WTC11 (cell line): ENCODE measurements at regions not wholly inside any gene's neighbourhood (a gene's known extent, or its start where the extent isn't known, plus 50 kb on each side); places are given as distances from the start of the nearest gene placed in this dataset.

Experiments used
- ATAC-seq: fragments of 200-7000 bp; cut with Tn5 transposase; 2 replicates; pipeline ENCODE4 v1.10.0; 2021; ENCODE audit warnings: mild to moderate bottlenecking, moderate library complexity
- CTCF ChIA-PET: fragments of 300-600 bp; sonication (Branson Sonifier 250); formaldehyde crosslinking; loops from one replicate; lab custom pipeline; 2021; ENCODE audit warnings: antibody characterized with exemption; lab: Charles Lee
- POLR2A ChIA-PET: fragments of 350-600 bp; sonication (Branson Sonifier 250); formaldehyde crosslinking; loops from one replicate; lab custom pipeline; 2021; ENCODE audit warnings: antibody characterized with exemption; lab: Charles Lee
- DNase-seq: peaks from one replicate; pipeline ENCODE4 v3.0.0; 2021; ENCODE audit warnings: low spot score
- H3K27ac Mint-ChIP-seq: 2 replicates; pipeline ENCODE4 v1.8.0; 2021; ENCODE audit warnings: mixed read lengths
- H3K27me3 Mint-ChIP-seq: 2 replicates; pipeline ENCODE4 v1.8.0; 2021; ENCODE audit warnings: low read depth, mild to moderate bottlenecking, moderate library complexity, mixed read lengths
- H3K36me3 Mint-ChIP-seq: 2 replicates; pipeline ENCODE4 v1.8.0; 2021; ENCODE audit warnings: mixed read lengths
- H3K4me1 Mint-ChIP-seq: 2 replicates; pipeline ENCODE4 v1.8.0; 2022; ENCODE audit warnings: mixed read lengths
- H3K4me3 Mint-ChIP-seq: 2 replicates; pipeline ENCODE4 v1.8.0; 2021; ENCODE audit warnings: mild to moderate bottlenecking, moderate library complexity, mixed read lengths
- H3K9me3 Mint-ChIP-seq: 2 replicates; pipeline ENCODE4 v1.8.0; 2021; ENCODE audit warnings: mixed read lengths
- ATF1 ChIP-seq: sonication (generic); formaldehyde crosslinking; IDR thresholded peaks from 2 replicates; pipeline ENCODE4 v1.8.1; 2023; ENCODE audit warnings: mild to moderate bottlenecking, moderate library complexity, missing genetic modification reagents
- ETV6 ChIP-seq: sonication (generic); formaldehyde crosslinking; IDR thresholded peaks from 2 replicates; pipeline ENCODE4 v1.8.1; 2022; ENCODE audit warnings: mild to moderate bottlenecking, missing genetic modification reagents
- FOXJ3 ChIP-seq: sonication (generic); formaldehyde crosslinking; IDR thresholded peaks from 2 replicates; pipeline ENCODE4 v1.9.0; 2021; ENCODE audit warnings: missing genetic modification reagents, mild to moderate bottlenecking, borderline replicate concordance
- FOXK1 ChIP-seq: sonication (generic); formaldehyde crosslinking; IDR thresholded peaks from 2 replicates; pipeline ENCODE4 v1.8.0; 2022; ENCODE audit warnings: mild to moderate bottlenecking, moderate library complexity, missing genetic modification reagents
- NFATC4 ChIP-seq: fragments of 250-450 bp; sonication (Bioruptor Pico); IDR thresholded peaks from 2 replicates; pipeline ENCODE4 v1.9.0; 2021; ENCODE audit warnings: mild to moderate bottlenecking
- NR2C2 ChIP-seq: sonication (generic); formaldehyde crosslinking; IDR thresholded peaks from 2 replicates; pipeline ENCODE4 v1.8.0; 2022; ENCODE audit warnings: mild to moderate bottlenecking, missing genetic modification reagents
- NR3C1 ChIP-seq: sonication (generic); formaldehyde crosslinking; conservative IDR thresholded peaks from 2 replicates; pipeline ENCODE4 v1.8.1; 2023; ENCODE audit warnings: low read depth, mild to moderate bottlenecking, missing genetic modification reagents
- PRRX2 ChIP-seq: fragments of 250-450 bp; sonication (Bioruptor Pico); IDR thresholded peaks from 2 replicates; pipeline ENCODE4 v1.8.0; 2021; ENCODE audit warnings: mild to moderate bottlenecking
- SMAD3 ChIP-seq: sonication (generic); formaldehyde crosslinking; IDR thresholded peaks from 2 replicates; pipeline ENCODE4 v1.8.0; 2022; ENCODE audit warnings: missing genetic modification reagents, mild to moderate bottlenecking, borderline replicate concordance
- SOX15 ChIP-seq: fragments of 250-450 bp; sonication (Bioruptor Pico); IDR thresholded peaks from 2 replicates; pipeline ENCODE4 v1.9.0; 2021; ENCODE audit warnings: mild to moderate bottlenecking
- TEAD1 ChIP-seq: sonication (generic); formaldehyde crosslinking; IDR thresholded peaks from 2 replicates; pipeline ENCODE4 v1.8.0; 2022; ENCODE audit warnings: mild to moderate bottlenecking, missing genetic modification reagents
- ZNF138 ChIP-seq: sonication (generic); formaldehyde crosslinking; conservative IDR thresholded peaks from 2 replicates; pipeline ENCODE4 v1.8.1; 2022; ENCODE audit warnings: mild to moderate bottlenecking, moderate library complexity, missing genetic modification reagents
- ZNF219 ChIP-seq: sonication (generic); formaldehyde crosslinking; IDR thresholded peaks from 2 replicates; pipeline ENCODE4 v1.8.0; 2023; ENCODE audit warnings: missing genetic modification reagents, mild to moderate bottlenecking, borderline replicate concordance
- ZNF232 ChIP-seq: sonication (generic); formaldehyde crosslinking; IDR thresholded peaks from 2 replicates; pipeline ENCODE4 v1.8.0; 2022; ENCODE audit warnings: mild to moderate bottlenecking, missing genetic modification reagents
- ZNF263 ChIP-seq: sonication (generic); formaldehyde crosslinking; IDR thresholded peaks from 2 replicates; pipeline ENCODE4 v1.8.1; 2022; ENCODE audit warnings: low read depth, mild to moderate bottlenecking, moderate library complexity, missing genetic modification reagents
- ZNF416 ChIP-seq: fragments of 250-450 bp; sonication (Bioruptor Pico); IDR thresholded peaks from 2 replicates; pipeline ENCODE4 v1.9.0; 2021; ENCODE audit warnings: mild to moderate bottlenecking, inconsistent platforms
- ZNF423 ChIP-seq: fragments of 250-450 bp; sonication (Bioruptor Pico); IDR thresholded peaks from 2 replicates; pipeline ENCODE4 v2.1.2; 2022; ENCODE audit warnings: mild to moderate bottlenecking, moderate library complexity
- TF ChIP-seq, protein P1 (sequence below): fragments of 250-450 bp; sonication (Bioruptor Pico); IDR thresholded peaks from 2 replicates; pipeline ENCODE4 v1.9.0; 2021; ENCODE audit warnings: mild to moderate bottlenecking, borderline replicate concordance
- TF ChIP-seq, protein P2 (sequence below): sonication (generic); formaldehyde crosslinking; IDR thresholded peaks from 2 replicates; pipeline ENCODE4 v1.8.0; 2023; ENCODE audit warnings: mild to moderate bottlenecking, missing genetic modification reagents
- TF ChIP-seq, protein P3 (sequence below): sonication (generic); formaldehyde crosslinking; IDR thresholded peaks from 2 replicates; pipeline ENCODE4 v1.8.0; 2022; ENCODE audit warnings: mild to moderate bottlenecking, missing genetic modification reagents

DNA sequence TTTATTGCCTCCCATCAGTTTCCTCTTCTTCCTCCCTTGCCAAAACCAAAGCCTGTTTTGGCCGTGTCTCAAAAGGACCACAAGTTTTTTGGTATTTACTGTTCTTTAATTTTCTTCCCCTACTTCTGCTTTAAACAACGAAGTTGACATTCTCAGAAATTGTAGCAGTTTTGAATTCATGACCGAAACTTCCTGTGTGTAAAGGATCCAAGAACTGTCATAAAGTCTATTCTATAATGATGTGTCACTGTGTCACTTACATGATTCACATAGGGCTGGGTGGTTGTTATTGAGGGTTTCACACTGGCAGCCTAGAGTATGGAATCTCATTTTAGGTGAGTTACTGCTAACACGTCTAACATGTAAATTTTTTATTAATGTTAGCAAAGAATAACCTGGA is 741.0 kb upstream of the KLHL1 start:
- Mint-ChIP-seq H3K36me3 (no peaks in the 10 kb centered on the region), H3K4me3 (no peak overlapping the region), H3K27ac (no peak overlapping the region), H3K27me3 (no peaks in the 10 kb centered on the region), H3K9me3 (peaks cover 11% of the 10 kb centered on the region), H3K4me1 (no peaks in the 10 kb centered on the region)
- ChIA-PET POLR2A (no interaction called here), CTCF (no interaction called here)
- ATAC-seq (no peak), DNase-seq (no peak)
- TF ChIP-seq ATF1 (CRISPR knock-in tag) (no peak), ZNF232 (no peak), NFATC4 (CRISPR knock-in tag) (no peak), TEAD1 (CRISPR knock-in tag) (no peak), ZNF416 (CRISPR knock-in tag) (no peak)

DNA sequence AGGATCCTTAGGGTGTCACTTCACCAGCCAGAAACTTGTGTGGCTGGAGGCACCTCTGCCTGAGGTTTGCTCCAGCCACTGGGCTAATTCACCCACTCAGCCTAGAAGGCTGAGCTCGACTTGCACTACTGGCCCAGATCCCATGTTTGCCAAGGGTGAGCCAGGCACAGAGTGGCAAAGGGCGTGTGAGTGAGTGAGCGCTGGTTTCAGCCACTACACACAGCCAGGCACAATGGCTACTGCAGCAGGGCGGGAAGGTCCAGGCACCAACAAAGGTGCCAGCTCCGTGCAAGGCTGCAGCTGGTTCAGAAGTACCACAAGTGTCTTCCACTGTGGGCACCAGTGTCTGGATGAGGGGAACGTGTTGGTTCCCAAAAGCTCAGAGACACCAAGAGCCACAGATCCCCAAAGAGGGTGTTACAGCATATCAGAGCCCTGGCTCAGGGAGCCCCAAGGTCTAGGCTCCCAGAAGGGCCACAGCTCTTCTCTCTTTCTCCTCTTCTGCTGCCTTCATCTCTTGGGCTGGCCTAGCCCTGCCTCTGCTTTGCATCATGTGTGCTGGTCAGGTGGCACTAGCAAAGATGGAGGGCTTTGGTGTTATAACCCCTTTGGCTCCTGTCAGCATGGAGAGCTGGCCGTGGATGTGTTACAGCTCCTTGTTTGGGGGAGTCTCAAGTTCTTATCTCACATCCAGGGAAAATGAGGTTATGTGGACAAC is 736.3 kb upstream of the KLHL1 start:
- DNase-seq (no peak), ATAC-seq (no peak)
- ChIA-PET CTCF (no interaction called here), POLR2A (interaction anchor here (0.6 kb wide), 1 partner anchor 258 kb away, joined by 3 read pairs; no protein-coding TSS in a partner anchor)
- Mint-ChIP-seq H3K9me3 (peaks cover 11% of the 10 kb centered on the region), H3K4me1 (peaks cover 22% of the 10 kb centered on the region), H3K27me3 (no peaks in the 10 kb centered on the region), H3K4me3 (no peak overlapping the region), H3K27ac (no peak overlapping the region), H3K36me3 (no peaks in the 10 kb centered on the region)
- no peak for TF ChIP-seq NR2C2 (CRISPR knock-in tag)
- TF ChIP-seq, protein P1, sequence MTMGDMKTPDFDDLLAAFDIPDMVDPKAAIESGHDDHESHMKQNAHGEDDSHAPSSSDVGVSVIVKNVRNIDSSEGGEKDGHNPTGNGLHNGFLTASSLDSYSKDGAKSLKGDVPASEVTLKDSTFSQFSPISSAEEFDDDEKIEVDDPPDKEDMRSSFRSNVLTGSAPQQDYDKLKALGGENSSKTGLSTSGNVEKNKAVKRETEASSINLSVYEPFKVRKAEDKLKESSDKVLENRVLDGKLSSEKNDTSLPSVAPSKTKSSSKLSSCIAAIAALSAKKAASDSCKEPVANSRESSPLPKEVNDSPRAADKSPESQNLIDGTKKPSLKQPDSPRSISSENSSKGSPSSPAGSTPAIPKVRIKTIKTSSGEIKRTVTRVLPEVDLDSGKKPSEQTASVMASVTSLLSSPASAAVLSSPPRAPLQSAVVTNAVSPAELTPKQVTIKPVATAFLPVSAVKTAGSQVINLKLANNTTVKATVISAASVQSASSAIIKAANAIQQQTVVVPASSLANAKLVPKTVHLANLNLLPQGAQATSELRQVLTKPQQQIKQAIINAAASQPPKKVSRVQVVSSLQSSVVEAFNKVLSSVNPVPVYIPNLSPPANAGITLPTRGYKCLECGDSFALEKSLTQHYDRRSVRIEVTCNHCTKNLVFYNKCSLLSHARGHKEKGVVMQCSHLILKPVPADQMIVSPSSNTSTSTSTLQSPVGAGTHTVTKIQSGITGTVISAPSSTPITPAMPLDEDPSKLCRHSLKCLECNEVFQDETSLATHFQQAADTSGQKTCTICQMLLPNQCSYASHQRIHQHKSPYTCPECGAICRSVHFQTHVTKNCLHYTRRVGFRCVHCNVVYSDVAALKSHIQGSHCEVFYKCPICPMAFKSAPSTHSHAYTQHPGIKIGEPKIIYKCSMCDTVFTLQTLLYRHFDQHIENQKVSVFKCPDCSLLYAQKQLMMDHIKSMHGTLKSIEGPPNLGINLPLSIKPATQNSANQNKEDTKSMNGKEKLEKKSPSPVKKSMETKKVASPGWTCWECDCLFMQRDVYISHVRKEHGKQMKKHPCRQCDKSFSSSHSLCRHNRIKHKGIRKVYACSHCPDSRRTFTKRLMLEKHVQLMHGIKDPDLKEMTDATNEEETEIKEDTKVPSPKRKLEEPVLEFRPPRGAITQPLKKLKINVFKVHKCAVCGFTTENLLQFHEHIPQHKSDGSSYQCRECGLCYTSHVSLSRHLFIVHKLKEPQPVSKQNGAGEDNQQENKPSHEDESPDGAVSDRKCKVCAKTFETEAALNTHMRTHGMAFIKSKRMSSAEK (CRISPR knock-in tag), result no peak
- no peak for TF ChIP-seq PRRX2 (CRISPR knock-in tag)
- no peak for TF ChIP-seq SOX15
- TF ChIP-seq, protein P2, sequence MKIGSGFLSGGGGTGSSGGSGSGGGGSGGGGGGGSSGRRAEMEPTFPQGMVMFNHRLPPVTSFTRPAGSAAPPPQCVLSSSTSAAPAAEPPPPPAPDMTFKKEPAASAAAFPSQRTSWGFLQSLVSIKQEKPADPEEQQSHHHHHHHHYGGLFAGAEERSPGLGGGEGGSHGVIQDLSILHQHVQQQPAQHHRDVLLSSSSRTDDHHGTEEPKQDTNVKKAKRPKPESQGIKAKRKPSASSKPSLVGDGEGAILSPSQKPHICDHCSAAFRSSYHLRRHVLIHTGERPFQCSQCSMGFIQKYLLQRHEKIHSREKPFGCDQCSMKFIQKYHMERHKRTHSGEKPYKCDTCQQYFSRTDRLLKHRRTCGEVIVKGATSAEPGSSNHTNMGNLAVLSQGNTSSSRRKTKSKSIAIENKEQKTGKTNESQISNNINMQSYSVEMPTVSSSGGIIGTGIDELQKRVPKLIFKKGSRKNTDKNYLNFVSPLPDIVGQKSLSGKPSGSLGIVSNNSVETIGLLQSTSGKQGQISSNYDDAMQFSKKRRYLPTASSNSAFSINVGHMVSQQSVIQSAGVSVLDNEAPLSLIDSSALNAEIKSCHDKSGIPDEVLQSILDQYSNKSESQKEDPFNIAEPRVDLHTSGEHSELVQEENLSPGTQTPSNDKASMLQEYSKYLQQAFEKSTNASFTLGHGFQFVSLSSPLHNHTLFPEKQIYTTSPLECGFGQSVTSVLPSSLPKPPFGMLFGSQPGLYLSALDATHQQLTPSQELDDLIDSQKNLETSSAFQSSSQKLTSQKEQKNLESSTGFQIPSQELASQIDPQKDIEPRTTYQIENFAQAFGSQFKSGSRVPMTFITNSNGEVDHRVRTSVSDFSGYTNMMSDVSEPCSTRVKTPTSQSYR (CRISPR knock-in tag), result no peak
- no peak for TF ChIP-seq FOXJ3 (CRISPR knock-in tag)
- no peak for TF ChIP-seq ZNF263 (CRISPR knock-in tag)
- TF ChIP-seq FOXK1 (CRISPR knock-in tag), result no peak
- no peak for TF ChIP-seq ETV6
- no peak for TF ChIP-seq ZNF423 (CRISPR knock-in tag)
- TF ChIP-seq, protein P3, sequence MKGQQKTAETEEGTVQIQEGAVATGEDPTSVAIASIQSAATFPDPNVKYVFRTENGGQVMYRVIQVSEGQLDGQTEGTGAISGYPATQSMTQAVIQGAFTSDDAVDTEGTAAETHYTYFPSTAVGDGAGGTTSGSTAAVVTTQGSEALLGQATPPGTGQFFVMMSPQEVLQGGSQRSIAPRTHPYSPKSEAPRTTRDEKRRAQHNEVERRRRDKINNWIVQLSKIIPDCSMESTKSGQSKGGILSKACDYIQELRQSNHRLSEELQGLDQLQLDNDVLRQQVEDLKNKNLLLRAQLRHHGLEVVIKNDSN (CRISPR knock-in tag), result no peak
- no peak for TF ChIP-seq NR3C1 (CRISPR knock-in tag)
- no peak for TF ChIP-seq ZNF138
- no peak for TF ChIP-seq ZNF219 (CRISPR knock-in tag)
- TF ChIP-seq SMAD3 (CRISPR knock-in tag), result no peak
